Karpas-422 (cell line): ENCODE measurements at regions not wholly inside any gene's neighbourhood (a gene's known extent, or its start where the extent isn't known, plus 50 kb on each side); places are given as distances from the start of the nearest gene placed in this dataset.

Source experiments
- DNase-seq: peaks from one replicate; pipeline ENCODE4 v3.0.0-alpha.2; 2015
- H2AFZ ChIP-seq: fragments of 200-600 bp; sonication (generic); 2 replicates; pipeline ENCODE4 v1.6.1; 2014; ENCODE audit warnings: antibody characterized with exemption, low read length, mixed read lengths
- H3K27ac ChIP-seq: fragments of 200-600 bp; sonication (generic); 2 replicates; pipeline ENCODE4 v1.5.1; 2014; ENCODE audit warnings: mild to moderate bottlenecking, low read length, moderate library complexity
- H3K27me3 ChIP-seq: fragments of 200-600 bp; sonication (generic); 2 replicates; pipeline ENCODE4 v1.6.1; 2014; ENCODE audit warnings: low read length, mixed read lengths
- H3K36me3 ChIP-seq: fragments of 200-600 bp; sonication (generic); 2 replicates; pipeline ENCODE4 v1.6.1; 2014; ENCODE audit warnings: low read length, mixed read lengths; ENCODE audit not compliant: insufficient read depth
- H3K4me1 ChIP-seq: fragments of 200-600 bp; sonication (generic); 2 replicates; pipeline ENCODE4 v1.6.1; 2014; ENCODE audit warnings: mild to moderate bottlenecking, low read length, mixed read lengths
- H3K4me2 ChIP-seq: fragments of 200-600 bp; sonication (generic); 2 replicates; pipeline ENCODE4 v1.6.1; 2014; ENCODE audit warnings: low read length, low read depth, mild to moderate bottlenecking; ENCODE audit not compliant: poor library complexity, severe bottlenecking
- H3K4me3 ChIP-seq: fragments of 200-600 bp; sonication (generic); 2 replicates; pipeline ENCODE4 v1.5.1; 2014; ENCODE audit warnings: mild to moderate bottlenecking, antibody characterized with exemption, low read length, mixed read lengths
- H3K79me2 ChIP-seq: fragments of 200-600 bp; sonication (generic); 2 replicates; pipeline ENCODE4 v1.6.1; 2014; ENCODE audit warnings: mild to moderate bottlenecking, low read length, mixed read lengths
- H3K9ac ChIP-seq: fragments of 200-600 bp; sonication (generic); 2 replicates; pipeline ENCODE4 v1.6.0; 2014; ENCODE audit warnings: low read length
- H3K9me2 ChIP-seq: fragments of 200-600 bp; sonication (generic), shearing (Covaris generic); replicated peaks from 2 replicates; pipeline ENCODE4 v1.6.0; 2014; ENCODE audit warnings: mild to moderate bottlenecking, low read length, moderate library complexity; ENCODE audit not compliant: insufficient read depth
- H3K9me3 ChIP-seq: fragments of 300-700, 200-600 bp; sonication (generic); 2 replicates; pipeline ENCODE4 v1.6.1; 2014; ENCODE audit warnings: low read length, mixed read lengths
- H4K20me1 ChIP-seq: fragments of 200-600 bp; sonication (generic); 2 replicates; pipeline ENCODE4 v1.6.1; 2014; ENCODE audit warnings: mild to moderate bottlenecking, antibody characterized with exemption, low read length, low read depth; ENCODE audit not compliant: insufficient read depth

DNA sequence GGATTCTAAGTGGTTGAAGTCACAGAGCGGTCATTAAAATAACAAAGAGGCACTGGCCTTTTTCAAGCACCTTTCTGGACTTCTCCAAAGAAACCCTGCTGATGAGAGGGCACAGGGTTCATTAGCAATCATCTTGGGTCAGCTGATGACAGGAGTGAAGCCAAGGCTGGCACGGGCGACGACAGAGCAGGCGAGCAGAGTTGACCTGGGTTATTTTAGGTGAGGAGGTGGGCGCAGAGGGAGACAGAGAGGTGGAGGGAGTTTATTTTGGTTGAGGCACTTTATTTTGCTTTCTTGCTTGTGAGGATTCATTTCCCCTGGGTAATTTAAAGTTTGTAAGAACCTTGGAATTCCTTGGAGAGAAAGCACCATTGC lies 57.9 kb downstream of the OLIG1 start:
- Histone ChIP-seq H3K79me2 (no peaks in the 10 kb centered on the region), H3K4me2 (no peak overlapping the region), H3K9me3 (no peaks in the 10 kb centered on the region), H3K9ac (no peak overlapping the region), H3K9me2 (no peaks in the 10 kb centered on the region), H2AFZ (no peak overlapping the region), H3K4me3 (no peak overlapping the region), H3K36me3 (no peaks in the 10 kb centered on the region), H3K27me3 (no peaks in the 10 kb centered on the region), H3K4me1 (0 out of 2 replicates have a peak, but pooled peaks cover 3% of the 10 kb centered on the region), H3K27ac (no peak overlapping the region), H4K20me1 (no peaks in the 10 kb centered on the region)
- no peak for DNase-seq

DNA sequence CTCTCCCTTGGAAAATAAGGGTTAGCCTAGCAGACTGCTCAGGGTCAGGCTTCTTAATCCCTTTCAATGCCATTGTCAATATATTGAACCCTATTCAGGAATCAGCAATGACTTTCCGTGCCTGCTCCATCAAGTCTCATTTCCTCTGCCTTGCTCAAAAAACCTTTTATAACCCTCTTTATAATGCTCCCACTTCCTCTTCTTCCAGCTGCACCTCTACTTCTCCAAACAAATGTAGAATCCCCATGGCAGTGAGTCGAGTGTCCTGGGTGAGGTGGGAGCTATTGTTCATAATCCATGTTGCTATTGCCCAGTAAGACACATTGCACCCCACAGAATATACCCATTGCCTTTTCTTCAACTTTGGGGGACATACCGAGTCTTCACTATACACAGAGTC lies 58.6 kb downstream of the OLIG1 start:
- Histone ChIP-seq H3K36me3 (no peaks in the 10 kb centered on the region), H3K27me3 (no peaks in the 10 kb centered on the region), H3K79me2 (no peaks in the 10 kb centered on the region), H3K9me2 (no peaks in the 10 kb centered on the region), H2AFZ (no peak overlapping the region), H4K20me1 (no peaks in the 10 kb centered on the region), H3K4me2 (no peak overlapping the region), H3K9me3 (no peaks in the 10 kb centered on the region), H3K4me3 (no peak overlapping the region), H3K4me1 (0 out of 2 replicates have a peak, but pooled peaks cover 3% of the 10 kb centered on the region), H3K9ac (no peak overlapping the region), H3K27ac (no peak overlapping the region)
- DNase-seq, result no peak

DNA sequence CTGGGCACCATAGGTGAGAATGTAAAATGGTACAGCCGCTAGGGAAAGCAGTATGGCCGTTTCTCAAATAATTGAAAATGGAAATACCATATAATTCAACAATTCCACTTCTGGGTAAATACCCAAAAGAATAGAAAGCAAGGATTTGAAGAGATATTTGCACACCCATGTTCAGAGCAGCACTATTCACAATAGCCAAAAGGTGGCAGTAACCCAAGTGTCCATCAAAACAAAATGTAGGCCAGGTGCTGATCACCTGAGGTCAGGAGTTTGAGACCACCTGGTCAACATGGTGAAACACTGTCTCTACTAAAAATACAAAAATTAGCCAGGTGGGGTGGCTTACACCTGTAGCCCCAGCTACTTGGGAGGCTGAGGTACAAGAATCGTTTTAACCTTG lies 62.1 kb downstream of the OLIG1 start:
- H2AFZ ChIP-seq, result no peak overlapping the region
- H3K9me2 ChIP-seq, result no peaks in the 10 kb centered on the region
- peak; percentile 52 for DNase-seq
- no peak overlapping the region for H3K27ac ChIP-seq
- no peak overlapping the region for H3K4me3 ChIP-seq
- H3K9ac ChIP-seq, result no peak overlapping the region
- H3K27me3 ChIP-seq, result no peaks in the 10 kb centered on the region
- no peaks in the 10 kb centered on the region for H4K20me1 ChIP-seq
- no peaks in the 10 kb centered on the region for H3K36me3 ChIP-seq
- H3K4me2 ChIP-seq, result no peak overlapping the region
- no peaks in the 10 kb centered on the region for H3K79me2 ChIP-seq
- 0 out of 2 replicates have a peak, but pooled peaks cover 2% of the 10 kb centered on the region for H3K4me1 ChIP-seq
- no peaks in the 10 kb centered on the region for H3K9me3 ChIP-seq

DNA sequence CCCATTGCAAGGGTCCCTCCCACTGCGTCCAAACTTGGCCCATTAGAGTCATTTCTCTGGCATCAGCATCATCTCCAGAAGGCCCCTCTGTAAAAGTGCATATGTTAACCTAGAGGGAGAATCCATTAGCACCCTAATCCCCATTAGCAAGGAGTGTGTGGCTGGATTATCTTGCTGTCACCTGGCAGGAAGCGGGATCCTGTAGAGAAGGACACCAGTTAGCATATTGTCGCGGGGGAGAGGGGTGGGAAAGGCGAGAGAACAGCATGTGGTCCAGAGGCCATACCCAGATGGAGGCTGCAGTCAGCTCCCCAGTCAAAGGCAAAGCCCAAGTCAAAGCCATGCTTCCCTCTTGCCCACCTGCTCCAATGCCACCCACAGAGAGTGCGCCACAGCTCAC lies 64.0 kb downstream of the OLIG1 start:
- Histone ChIP-seq H3K36me3 (no peaks in the 10 kb centered on the region), H3K4me2 (no peak overlapping the region), H2AFZ (no peak overlapping the region)

DNA sequence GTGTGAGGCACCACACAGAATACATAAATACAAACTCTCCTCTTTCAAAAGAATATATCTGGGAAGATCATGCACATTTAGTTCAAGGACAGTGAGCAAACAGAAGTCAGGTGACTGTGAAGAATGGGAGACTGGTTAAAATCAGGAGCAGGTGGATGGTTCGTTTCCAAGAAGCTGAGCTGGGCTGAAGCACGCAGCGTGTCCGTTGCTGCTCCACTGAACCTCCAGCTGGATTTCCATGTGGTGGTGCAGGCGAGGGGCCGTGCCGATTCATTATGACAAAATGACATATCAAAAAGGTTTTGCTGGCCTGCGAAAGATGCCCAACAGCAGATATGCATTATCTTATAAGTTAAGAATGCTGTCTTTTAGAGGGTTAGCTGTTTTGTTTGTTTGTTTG lies 66.0 kb downstream of the OLIG1 start:
- no peaks in the 10 kb centered on the region for H3K79me2 ChIP-seq
- H3K27me3 ChIP-seq, result no peaks in the 10 kb centered on the region
- no peak overlapping the region for H3K9ac ChIP-seq
- H4K20me1 ChIP-seq, result no peaks in the 10 kb centered on the region
- H3K27ac ChIP-seq, result no peak overlapping the region
- no peak for DNase-seq
- no peaks in the 10 kb centered on the region for H3K9me3 ChIP-seq
- no peaks in the 10 kb centered on the region for H3K9me2 ChIP-seq
- H3K36me3 ChIP-seq, result no peaks in the 10 kb centered on the region
- H3K4me3 ChIP-seq, result no peak overlapping the region
- no peak overlapping the region for H3K4me2 ChIP-seq
- H2AFZ ChIP-seq, result no peak overlapping the region
- H3K4me1 ChIP-seq, result peaks cover 10% of the 10 kb centered on the region

More for the DNA sequence above, 64.0 kb downstream of the OLIG1 start:
- Histone ChIP-seq H3K27ac (no peak overlapping the region), H3K9ac (no peak overlapping the region), H3K4me3 (no peak overlapping the region), H3K9me2 (no peaks in the 10 kb centered on the region), H3K4me1 (peaks cover 5% of the 10 kb centered on the region), H3K79me2 (no peaks in the 10 kb centered on the region), H3K9me3 (no peaks in the 10 kb centered on the region), H3K27me3 (no peaks in the 10 kb centered on the region), H4K20me1 (no peaks in the 10 kb centered on the region)
- no peak for DNase-seq

DNA sequence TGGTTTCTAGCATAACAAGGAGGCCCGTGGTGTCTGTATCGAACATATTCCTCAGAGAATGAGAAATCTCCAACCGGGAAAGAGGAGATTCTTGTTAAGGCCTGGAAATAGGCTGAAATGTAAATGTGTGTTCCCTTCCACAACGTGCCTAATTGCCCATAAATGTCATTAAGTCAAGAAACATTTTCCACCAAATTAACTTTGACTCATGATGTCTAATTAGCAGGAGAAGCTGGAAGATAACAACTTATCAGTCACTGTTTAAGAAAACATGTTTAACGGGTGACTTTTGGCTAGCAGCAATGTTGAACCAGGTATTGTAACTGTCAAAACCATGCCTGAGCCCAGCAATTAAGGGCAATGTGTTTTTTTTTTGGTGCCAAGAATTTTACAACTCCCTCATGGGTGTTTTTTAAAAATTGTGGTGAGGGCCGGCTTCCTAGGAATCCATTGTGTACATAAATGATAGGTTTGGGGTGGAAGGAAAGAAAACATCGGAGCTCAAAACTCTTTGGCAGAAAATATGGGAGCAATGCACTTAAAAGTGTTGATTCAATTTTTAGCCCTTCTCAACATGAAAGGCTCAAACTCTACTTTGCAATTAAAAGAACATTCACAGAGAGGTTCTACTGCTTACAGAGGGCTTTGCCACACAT lies 67.0 kb downstream of the OLIG1 start:
- no peak overlapping the region for H2AFZ ChIP-seq
- H3K9me3 ChIP-seq, result no peaks in the 10 kb centered on the region
- no peaks in the 10 kb centered on the region for H4K20me1 ChIP-seq
- peaks cover 10% of the 10 kb centered on the region for H3K4me1 ChIP-seq
- no peak overlapping the region for H3K27ac ChIP-seq
- no peak overlapping the region for H3K4me2 ChIP-seq
- H3K4me3 ChIP-seq, result no peak overlapping the region
- H3K9me2 ChIP-seq, result no peaks in the 10 kb centered on the region
- no peak overlapping the region for H3K9ac ChIP-seq
- H3K27me3 ChIP-seq, result no peaks in the 10 kb centered on the region
- no peaks in the 10 kb centered on the region for H3K79me2 ChIP-seq
- DNase-seq, result no peak
- no peaks in the 10 kb centered on the region for H3K36me3 ChIP-seq

DNA sequence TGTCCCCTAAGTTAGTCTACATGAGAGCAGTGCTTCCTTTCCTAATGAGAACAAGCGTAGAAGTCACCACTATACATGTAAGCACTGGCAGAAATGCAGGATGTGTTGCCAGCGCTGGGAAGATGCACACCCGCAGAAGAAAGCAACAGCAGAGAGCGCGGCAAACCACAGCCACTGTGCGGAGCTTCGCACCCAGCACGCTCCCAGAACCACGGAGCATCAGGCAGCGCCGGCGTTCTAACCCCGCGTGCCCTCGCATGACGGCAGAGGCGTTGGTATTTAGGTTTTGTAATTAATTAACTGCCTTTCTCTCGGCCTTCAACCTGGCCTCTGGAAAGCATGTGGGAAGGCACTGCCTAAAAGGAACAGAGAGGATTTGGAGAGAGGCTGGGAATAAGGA lies 69.1 kb downstream of the OLIG1 start:
- no peak overlapping the region for H3K4me2 ChIP-seq
- no peak for DNase-seq
- no peaks in the 10 kb centered on the region for H3K36me3 ChIP-seq
- H3K27ac ChIP-seq, result no peak overlapping the region
- H3K4me3 ChIP-seq, result no peak overlapping the region
- no peaks in the 10 kb centered on the region for H3K9me2 ChIP-seq
- peaks cover 10% of the 10 kb centered on the region for H3K4me1 ChIP-seq
- H3K9ac ChIP-seq, result no peak overlapping the region
- H3K9me3 ChIP-seq, result no peaks in the 10 kb centered on the region
- no peaks in the 10 kb centered on the region for H4K20me1 ChIP-seq
- H3K27me3 ChIP-seq, result no peaks in the 10 kb centered on the region
- no peaks in the 10 kb centered on the region for H3K79me2 ChIP-seq
- no peak overlapping the region for H2AFZ ChIP-seq

DNA sequence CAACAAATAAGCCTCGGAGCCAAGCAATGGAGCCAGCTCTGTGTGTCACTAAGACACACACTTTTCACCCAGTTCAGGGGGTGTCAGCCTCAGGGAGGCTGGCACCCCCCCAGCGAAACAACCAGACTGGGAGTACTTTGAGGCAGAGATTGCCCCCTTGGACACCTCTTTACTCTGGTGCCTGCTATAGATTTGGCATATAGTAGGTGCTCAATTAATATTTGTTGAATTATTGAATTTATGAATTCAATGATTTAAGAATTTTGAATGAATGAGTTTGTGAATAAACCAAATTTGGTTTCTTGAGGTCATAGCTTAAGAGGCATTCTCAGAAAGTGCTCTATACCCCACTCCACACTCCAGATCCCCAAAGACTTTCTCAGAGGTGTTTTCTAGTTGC lies 70.3 kb downstream of the OLIG1 start:
- no peak overlapping the region for H3K9ac ChIP-seq
- no peak overlapping the region for H3K27ac ChIP-seq
- no peak overlapping the region for H3K4me2 ChIP-seq
- no peak overlapping the region for H3K4me3 ChIP-seq
- no peaks in the 10 kb centered on the region for H3K9me2 ChIP-seq
- H2AFZ ChIP-seq, result no peak overlapping the region
- H3K27me3 ChIP-seq, result no peaks in the 10 kb centered on the region
- no peaks in the 10 kb centered on the region for H3K79me2 ChIP-seq
- no peaks in the 10 kb centered on the region for H3K36me3 ChIP-seq
- H3K4me1 ChIP-seq, result peaks cover 10% of the 10 kb centered on the region
- DNase-seq, result no peak
- H3K9me3 ChIP-seq, result no peaks in the 10 kb centered on the region
- H4K20me1 ChIP-seq, result no peaks in the 10 kb centered on the region

DNA sequence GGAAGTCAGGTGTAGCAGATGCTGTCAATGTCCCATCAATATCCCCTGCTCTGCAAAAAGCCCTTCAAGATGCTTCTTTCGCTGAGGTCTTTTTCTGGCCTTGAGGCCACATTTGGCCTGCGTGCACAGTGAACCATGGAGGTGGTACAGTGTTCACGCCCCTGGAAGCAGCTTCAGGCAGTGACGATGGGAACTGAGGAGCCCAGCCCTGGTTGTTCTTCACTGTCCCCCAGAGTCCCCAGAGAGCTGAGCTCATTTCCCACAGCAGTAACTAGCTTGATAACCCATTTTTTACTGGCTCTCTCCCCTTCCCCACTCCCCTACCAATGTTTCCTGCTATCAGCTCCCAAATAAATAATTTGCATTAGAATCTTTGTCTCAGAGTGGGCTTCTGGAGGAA lies 76.5 kb downstream of the OLIG1 start:
- Histone ChIP-seq H2AFZ (no peak overlapping the region), H3K9me2 (no peaks in the 10 kb centered on the region), H3K4me3 (no peak overlapping the region), H3K4me1 (no peaks in the 10 kb centered on the region), H3K4me2 (no peak overlapping the region), H3K79me2 (no peaks in the 10 kb centered on the region), H3K9me3 (no peaks in the 10 kb centered on the region), H3K27ac (no peak overlapping the region), H3K36me3 (no peaks in the 10 kb centered on the region), H4K20me1 (no peaks in the 10 kb centered on the region), H3K9ac (no peak overlapping the region), H3K27me3 (no peaks in the 10 kb centered on the region)
- no peak for DNase-seq
